GM23338 (cell line): ENCODE measurements at regions not wholly inside any gene's neighbourhood (a gene's known extent, or its start where the extent isn't known, plus 50 kb on each side); places are given as distances from the start of the nearest gene placed in this dataset.

ENCODE experiments used
- ATAC-seq: fragments of 200-7000 bp; cut with Tn5 transposase; 3 replicates; pipeline ENCODE4 v1.9.1; 2020
- DNase-seq: peaks from one replicate; pipeline ENCODE4 v3.0.0-alpha.2; 2015; ENCODE audit warnings: low spot score
- H2AFZ ChIP-seq: fragments of 200-600 bp; sonication (generic); 2 replicates; pipeline ENCODE4 v1.8.0; 2016; ENCODE audit warnings: antibody characterized with exemption, mild to moderate bottlenecking, moderate library complexity
- H3F3A ChIP-seq: fragments of 200-600 bp; sonication (generic); replicated peaks from 2 replicates; pipeline ENCODE4 v1.8.0; 2017; ENCODE audit warnings: antibody characterized with exemption, mixed run types, low read depth
- H3K27ac ChIP-seq: fragments of 200-600 bp; sonication (generic); 2 replicates; pipeline ENCODE4 v1.6.1; 2016; ENCODE audit warnings: low read depth
- H3K27me3 ChIP-seq: fragments of 200-600 bp; sonication (generic); 2 replicates; pipeline ENCODE4 v1.8.0; 2016; ENCODE audit warnings: mild to moderate bottlenecking, mixed run types, moderate library complexity; ENCODE audit not compliant: insufficient read depth
- H3K36me3 ChIP-seq: fragments of 200-600 bp; sonication (generic); 2 replicates; pipeline ENCODE4 v1.8.0; 2016; ENCODE audit warnings: mild to moderate bottlenecking; ENCODE audit not compliant: insufficient read depth
- H3K4me1 ChIP-seq: fragments of 200-600 bp; sonication (generic); 2 replicates; pipeline ENCODE4 v1.8.0; 2016; ENCODE audit warnings: mild to moderate bottlenecking, moderate library complexity; ENCODE audit not compliant: insufficient read depth
- H3K4me2 ChIP-seq: fragments of 200-600 bp; sonication (generic); 2 replicates; pipeline ENCODE4 v1.7.1; 2017; ENCODE audit warnings: mixed run types
- H3K4me3 ChIP-seq: fragments of 200-600 bp; sonication (generic); 2 replicates; pipeline ENCODE4 v1.6.1; 2016; ENCODE audit warnings: mixed run types
- H3K79me2 ChIP-seq: fragments of 200-600 bp; sonication (generic); replicated peaks from 2 replicates; pipeline ENCODE4 v1.8.0; 2017; ENCODE audit warnings: mild to moderate bottlenecking; ENCODE audit not compliant: insufficient read depth
- H3K9me2 ChIP-seq: fragments of 200-600 bp; sonication (generic); 2 replicates; pipeline ENCODE4 v1.8.0; 2017; ENCODE audit not compliant: insufficient read depth
- H4K20me1 ChIP-seq: fragments of 200-600 bp; sonication (generic); replicated peaks from 2 replicates; pipeline ENCODE4 v1.8.0; 2017; ENCODE audit warnings: mild to moderate bottlenecking; ENCODE audit not compliant: insufficient read depth
- H3K27ac Mint-ChIP-seq: 2 replicates; pipeline ENCODE4 v1.8.0; 2020; ENCODE audit warnings: inconsistent platforms, mild to moderate bottlenecking, moderate library complexity, mixed read lengths
- H3K27me3 Mint-ChIP-seq: 3 replicates; pipeline ENCODE4 v1.8.0; 2022; ENCODE audit warnings: low read depth, mild to moderate bottlenecking, moderate library complexity, mixed read lengths, inconsistent platforms; ENCODE audit not compliant: insufficient read depth, poor library complexity
- H3K36me3 Mint-ChIP-seq: 3 replicates; pipeline ENCODE4 v1.8.0; 2021; ENCODE audit warnings: low read depth, mild to moderate bottlenecking, inconsistent platforms, moderate library complexity, mixed read lengths
- H3K4me1 Mint-ChIP-seq: 3 replicates; pipeline ENCODE4 v1.8.0; 2020; ENCODE audit warnings: mild to moderate bottlenecking, inconsistent platforms, mixed read lengths
- H3K4me3 Mint-ChIP-seq: 3 replicates; pipeline ENCODE4 v1.8.0; 2021; ENCODE audit warnings: moderate library complexity, mild to moderate bottlenecking, inconsistent platforms, mixed read lengths
- H3K9me3 Mint-ChIP-seq: 3 replicates; pipeline ENCODE4 v1.8.0; 2020; ENCODE audit warnings: moderate library complexity, mild to moderate bottlenecking, inconsistent platforms, mixed read lengths
- CREB1 ChIP-seq: fragments of 250-450 bp; sonication (Bioruptor Pico); IDR thresholded peaks from 2 replicates; pipeline ENCODE4 v1.5.0; 2020; ENCODE audit warnings: low read depth, mild to moderate bottlenecking, moderate library complexity
- CTCF ChIP-seq, 2 experiments: fragments of 200-600 bp in 1 of 2; sonication (generic) in 1 of 2; conservative IDR thresholded peaks; 2 replicates each; pipeline versions ENCODE4 v1.5.1 to v1.6.1; 2016 to 2017; ENCODE audit warnings: antibody characterized with exemption in 2 of 2, low read depth in 2 of 2, mild to moderate bottlenecking in 2 of 2, moderate library complexity in 1 of 2
- ETS1 ChIP-seq: IDR thresholded peaks from 2 replicates; pipeline ENCODE4 v1.6.1; 2016; ENCODE audit warnings: antibody characterized with exemption
- EZH2 ChIP-seq: fragments of 200-600 bp; sonication (generic); IDR thresholded peaks from one replicate; pipeline ENCODE4 v1.8.0; 2017; ENCODE audit warnings: antibody characterized with exemption, mild to moderate bottlenecking, low read depth; ENCODE audit not compliant: unreplicated experiment
- EZH2phosphoT487 ChIP-seq: fragments of 200-600 bp; sonication (generic); IDR thresholded peaks from one replicate; pipeline ENCODE4 v1.8.1; 2018; ENCODE audit warnings: antibody characterized with exemption; ENCODE audit not compliant: unreplicated experiment
- JUNB ChIP-seq: IDR thresholded peaks from one replicate; pipeline ENCODE4 v1.6.1; 2016; ENCODE audit warnings: antibody characterized with exemption; ENCODE audit not compliant: unreplicated experiment
- NANOG ChIP-seq: IDR thresholded peaks from 2 replicates; pipeline ENCODE4 v1.6.1; 2016; ENCODE audit warnings: antibody characterized with exemption, borderline replicate concordance
- POLR2AphosphoS5 ChIP-seq: IDR thresholded peaks from 2 replicates; pipeline ENCODE4 v1.6.1; 2016; ENCODE audit warnings: antibody characterized with exemption, low read depth
- REST ChIP-seq: IDR thresholded peaks from one replicate; pipeline ENCODE4 v1.6.1; 2018; ENCODE audit warnings: antibody characterized with exemption; ENCODE audit not compliant: unreplicated experiment
- STAT1 ChIP-seq: IDR thresholded peaks from one replicate; pipeline ENCODE4 v1.6.1; 2016; ENCODE audit warnings: antibody characterized with exemption; ENCODE audit not compliant: unreplicated experiment
- ZNF114 ChIP-seq: fragments of 250-450 bp; sonication (Bioruptor Pico); IDR thresholded peaks from 2 replicates; pipeline ENCODE4 v1.5.0; 2020; ENCODE audit warnings: mild to moderate bottlenecking, moderate library complexity
- ZNF331 ChIP-seq: fragments of 250-450 bp; sonication (Bioruptor Pico); IDR thresholded peaks from 2 replicates; pipeline ENCODE4 v1.5.0; 2020; ENCODE audit warnings: low read depth, mild to moderate bottlenecking, moderate library complexity
- TF ChIP-seq, protein P1 (sequence below): fragments of 250-450 bp; sonication (Bioruptor Pico); IDR thresholded peaks from 2 replicates; pipeline ENCODE4 v1.5.0; 2020; ENCODE audit warnings: mild to moderate bottlenecking, moderate library complexity

GRCh38 chr18:65942104-65942503 lies 191.3 kb downstream of the CDH7 start (continued):
- TF ChIP-seq JUNB: no peak
- no peak for TF ChIP-seq STAT1
- no peak for TF ChIP-seq ZNF114 (CRISPR knock-in tag)

- no peak overlapping the region for H3K4me3 Mint-ChIP-seq
Observed at GRCh38 chr18:65941482-65941881, 190.7 kb downstream of the CDH7 start.

More at GRCh38 chr18:65941482-65941881, 190.7 kb downstream of the CDH7 start:
- Histone ChIP-seq H3K27me3 (no peaks in the 10 kb centered on the region), H3K27ac (no peak overlapping the region), H3K4me1 (peaks cover 44% of the 10 kb centered on the region), H4K20me1 (no peaks in the 10 kb centered on the region), H3K4me2 (peak overlapping the region; percentile 64; the same call in 1 of the 2 replicates), H3K79me2 (no peaks in the 10 kb centered on the region), H3K4me3 (no peak overlapping the region), H2AFZ (no peak overlapping the region), H3F3A (no peaks in the 10 kb centered on the region), H3K9me2 (no peaks in the 10 kb centered on the region), H3K36me3 (no peaks in the 10 kb centered on the region)
- no peak overlapping the region for H3K27ac Mint-ChIP-seq
- H3K4me1 Mint-ChIP-seq: peaks cover 32% of the 10 kb centered on the region
- no peaks in the 10 kb centered on the region for H3K36me3 Mint-ChIP-seq
- no peak for ATAC-seq
- no peak for TF ChIP-seq CTCF (conservative IDR thresholded peaks at IDR 0.05; ENCODE audit: low read depth in 2 of 2)
- TF ChIP-seq ZNF331: no peak
- no peak for TF ChIP-seq EZH2
- no peak for TF ChIP-seq EZH2phosphoT487
- no peak for TF ChIP-seq NANOG
- no peak for TF ChIP-seq STAT1
- TF ChIP-seq POLR2AphosphoS5: no peak
- no peak for TF ChIP-seq JUNB
- TF ChIP-seq ETS1: no peak
- TF ChIP-seq ZNF114 (CRISPR knock-in tag): no peak
- no peak for TF ChIP-seq CREB1
- no peak for TF ChIP-seq REST
- TF ChIP-seq, protein P1, sequence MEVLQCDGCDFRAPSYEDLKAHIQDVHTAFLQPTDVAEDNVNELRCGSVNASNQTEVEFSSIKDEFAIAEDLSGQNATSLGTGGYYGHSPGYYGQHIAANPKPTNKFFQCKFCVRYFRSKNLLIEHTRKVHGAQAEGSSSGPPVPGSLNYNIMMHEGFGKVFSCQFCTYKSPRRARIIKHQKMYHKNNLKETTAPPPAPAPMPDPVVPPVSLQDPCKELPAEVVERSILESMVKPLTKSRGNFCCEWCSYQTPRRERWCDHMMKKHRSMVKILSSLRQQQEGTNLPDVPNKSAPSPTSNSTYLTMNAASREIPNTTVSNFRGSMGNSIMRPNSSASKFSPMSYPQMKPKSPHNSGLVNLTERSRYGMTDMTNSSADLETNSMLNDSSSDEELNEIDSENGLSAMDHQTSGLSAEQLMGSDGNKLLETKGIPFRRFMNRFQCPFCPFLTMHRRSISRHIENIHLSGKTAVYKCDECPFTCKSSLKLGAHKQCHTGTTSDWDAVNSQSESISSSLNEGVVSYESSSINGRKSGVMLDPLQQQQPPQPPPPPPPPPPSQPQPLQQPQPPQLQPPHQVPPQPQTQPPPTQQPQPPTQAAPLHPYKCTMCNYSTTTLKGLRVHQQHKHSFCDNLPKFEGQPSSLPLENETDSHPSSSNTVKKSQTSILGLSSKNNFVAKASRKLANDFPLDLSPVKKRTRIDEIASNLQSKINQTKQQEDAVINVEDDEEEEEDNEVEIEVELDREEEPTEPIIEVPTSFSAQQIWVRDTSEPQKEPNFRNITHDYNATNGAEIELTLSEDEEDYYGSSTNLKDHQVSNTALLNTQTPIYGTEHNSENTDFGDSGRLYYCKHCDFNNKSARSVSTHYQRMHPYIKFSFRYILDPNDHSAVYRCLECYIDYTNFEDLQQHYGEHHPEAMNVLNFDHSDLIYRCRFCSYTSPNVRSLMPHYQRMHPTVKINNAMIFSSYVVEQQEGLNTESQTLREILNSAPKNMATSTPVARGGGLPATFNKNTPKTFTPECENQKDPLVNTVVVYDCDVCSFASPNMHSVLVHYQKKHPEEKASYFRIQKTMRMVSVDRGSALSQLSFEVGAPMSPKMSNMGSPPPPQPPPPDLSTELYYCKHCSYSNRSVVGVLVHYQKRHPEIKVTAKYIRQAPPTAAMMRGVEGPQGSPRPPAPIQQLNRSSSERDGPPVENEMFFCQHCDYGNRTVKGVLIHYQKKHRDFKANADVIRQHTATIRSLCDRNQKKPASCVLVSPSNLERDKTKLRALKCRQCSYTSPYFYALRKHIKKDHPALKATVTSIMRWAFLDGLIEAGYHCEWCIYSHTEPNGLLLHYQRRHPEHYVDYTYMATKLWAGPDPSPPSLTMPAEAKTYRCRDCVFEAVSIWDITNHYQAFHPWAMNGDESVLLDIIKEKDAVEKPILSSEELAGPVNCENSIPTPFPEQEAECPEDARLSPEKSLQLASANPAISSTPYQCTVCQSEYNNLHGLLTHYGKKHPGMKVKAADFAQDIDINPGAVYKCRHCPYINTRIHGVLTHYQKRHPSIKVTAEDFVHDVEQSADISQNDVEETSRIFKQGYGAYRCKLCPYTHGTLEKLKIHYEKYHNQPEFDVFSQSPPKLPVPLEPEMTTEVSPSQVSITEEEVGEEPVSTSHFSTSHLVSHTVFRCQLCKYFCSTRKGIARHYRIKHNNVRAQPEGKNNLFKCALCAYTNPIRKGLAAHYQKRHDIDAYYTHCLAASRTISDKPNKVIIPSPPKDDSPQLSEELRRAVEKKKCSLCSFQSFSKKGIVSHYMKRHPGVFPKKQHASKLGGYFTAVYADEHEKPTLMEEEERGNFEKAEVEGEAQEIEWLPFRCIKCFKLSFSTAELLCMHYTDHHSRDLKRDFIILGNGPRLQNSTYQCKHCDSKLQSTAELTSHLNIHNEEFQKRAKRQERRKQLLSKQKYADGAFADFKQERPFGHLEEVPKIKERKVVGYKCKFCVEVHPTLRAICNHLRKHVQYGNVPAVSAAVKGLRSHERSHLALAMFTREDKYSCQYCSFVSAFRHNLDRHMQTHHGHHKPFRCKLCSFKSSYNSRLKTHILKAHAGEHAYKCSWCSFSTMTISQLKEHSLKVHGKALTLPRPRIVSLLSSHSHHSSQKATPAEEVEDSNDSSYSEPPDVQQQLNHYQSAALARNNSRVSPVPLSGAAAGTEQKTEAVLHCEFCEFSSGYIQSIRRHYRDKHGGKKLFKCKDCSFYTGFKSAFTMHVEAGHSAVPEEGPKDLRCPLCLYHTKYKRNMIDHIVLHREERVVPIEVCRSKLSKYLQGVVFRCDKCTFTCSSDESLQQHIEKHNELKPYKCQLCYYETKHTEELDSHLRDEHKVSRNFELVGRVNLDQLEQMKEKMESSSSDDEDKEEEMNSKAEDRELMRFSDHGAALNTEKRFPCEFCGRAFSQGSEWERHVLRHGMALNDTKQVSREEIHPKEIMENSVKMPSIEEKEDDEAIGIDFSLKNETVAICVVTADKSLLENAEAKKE (CRISPR knock-in tag): no peak
- no peaks in the 10 kb centered on the region for H3K9me3 Mint-ChIP-seq
- H3K27me3 Mint-ChIP-seq: peaks cover 1% of the 10 kb centered on the region
- no peak for DNase-seq
